ENCODE measurements at regions not wholly inside any gene's neighbourhood (a gene's known extent, or its start where the extent isn't known, plus 50 kb on each side); places are given as distances from the start of the nearest gene placed in this dataset.

DNA sequence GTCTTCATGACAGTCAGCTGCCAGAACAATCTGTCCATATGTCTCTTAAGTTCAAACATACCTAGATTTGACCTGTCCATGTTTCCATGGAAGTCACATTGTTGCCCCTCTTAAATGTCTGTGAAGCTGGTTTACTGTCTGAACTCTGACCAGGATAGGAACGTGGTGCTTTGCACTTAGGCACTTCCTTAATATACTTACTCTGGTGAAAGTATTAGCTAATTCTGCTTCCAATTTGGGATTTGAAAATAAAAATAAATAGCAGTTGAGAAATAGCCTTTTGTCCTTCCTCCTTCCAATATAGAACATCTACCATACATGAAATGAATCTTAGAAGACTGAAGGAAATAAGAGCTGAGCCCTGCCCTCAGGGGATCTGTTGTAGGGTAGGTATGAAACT lies 524.5 kb upstream of the CLINT1 start:
- peaks cover 34% of the 10 kb centered on the region for H3K27me3 Mint-ChIP-seq
- TF ChIP-seq, protein P1, sequence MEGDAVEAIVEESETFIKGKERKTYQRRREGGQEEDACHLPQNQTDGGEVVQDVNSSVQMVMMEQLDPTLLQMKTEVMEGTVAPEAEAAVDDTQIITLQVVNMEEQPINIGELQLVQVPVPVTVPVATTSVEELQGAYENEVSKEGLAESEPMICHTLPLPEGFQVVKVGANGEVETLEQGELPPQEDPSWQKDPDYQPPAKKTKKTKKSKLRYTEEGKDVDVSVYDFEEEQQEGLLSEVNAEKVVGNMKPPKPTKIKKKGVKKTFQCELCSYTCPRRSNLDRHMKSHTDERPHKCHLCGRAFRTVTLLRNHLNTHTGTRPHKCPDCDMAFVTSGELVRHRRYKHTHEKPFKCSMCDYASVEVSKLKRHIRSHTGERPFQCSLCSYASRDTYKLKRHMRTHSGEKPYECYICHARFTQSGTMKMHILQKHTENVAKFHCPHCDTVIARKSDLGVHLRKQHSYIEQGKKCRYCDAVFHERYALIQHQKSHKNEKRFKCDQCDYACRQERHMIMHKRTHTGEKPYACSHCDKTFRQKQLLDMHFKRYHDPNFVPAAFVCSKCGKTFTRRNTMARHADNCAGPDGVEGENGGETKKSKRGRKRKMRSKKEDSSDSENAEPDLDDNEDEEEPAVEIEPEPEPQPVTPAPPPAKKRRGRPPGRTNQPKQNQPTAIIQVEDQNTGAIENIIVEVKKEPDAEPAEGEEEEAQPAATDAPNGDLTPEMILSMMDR (IDR thresholded peaks at IDR 0.05; ENCODE audit: unreplicated experiment): no peak
- H3K9me3 Mint-ChIP-seq (ENCODE audit: low read depth): peaks cover 6% of the 10 kb centered on the region
- H3K4me3 Mint-ChIP-seq (ENCODE audit: low read depth): no peak overlapping the region
- H3K36me3 Mint-ChIP-seq (ENCODE audit: insufficient read depth): no peaks in the 10 kb centered on the region
- peaks cover 16% of the 10 kb centered on the region for H3K4me1 Mint-ChIP-seq (ENCODE audit: low read depth)
- no peak overlapping the region for H3K27ac Mint-ChIP-seq
- no peak for DNase-seq (ENCODE audit: low spot score, unreplicated experiment)

DNA sequence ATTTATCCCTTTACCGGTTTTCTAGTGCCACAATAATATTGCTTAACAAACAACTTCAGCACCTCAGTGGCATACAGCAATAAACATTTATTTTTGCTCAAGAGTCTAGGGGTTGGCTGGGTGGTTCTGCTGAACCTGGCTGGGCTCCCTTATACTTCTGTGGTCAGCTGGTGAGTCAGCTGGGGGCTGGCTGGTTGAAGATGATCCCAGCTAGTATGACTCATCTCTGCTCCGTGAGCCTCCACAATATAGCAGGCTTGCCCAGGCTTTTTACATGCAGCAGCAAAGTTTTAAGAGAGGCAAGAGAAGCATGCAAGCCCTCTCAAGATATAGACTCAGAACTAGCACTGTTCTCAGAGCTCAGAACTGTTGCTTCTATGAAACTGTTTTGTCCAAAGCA lies 523.5 kb upstream of the CLINT1 start:
- TF ChIP-seq, protein P1 (IDR thresholded peaks at IDR 0.05; ENCODE audit: unreplicated experiment): no peak
- no peak for DNase-seq (ENCODE audit: low spot score, unreplicated experiment)
- H3K27me3 Mint-ChIP-seq: peaks cover 29% of the 10 kb centered on the region
- H3K36me3 Mint-ChIP-seq (ENCODE audit: insufficient read depth): no peaks in the 10 kb centered on the region
- peaks cover 9% of the 10 kb centered on the region for H3K9me3 Mint-ChIP-seq (ENCODE audit: low read depth)
- peaks cover 10% of the 10 kb centered on the region for H3K4me1 Mint-ChIP-seq (ENCODE audit: low read depth)
- no peak overlapping the region for H3K27ac Mint-ChIP-seq
- no peak overlapping the region for H3K4me3 Mint-ChIP-seq (ENCODE audit: low read depth)

DNA sequence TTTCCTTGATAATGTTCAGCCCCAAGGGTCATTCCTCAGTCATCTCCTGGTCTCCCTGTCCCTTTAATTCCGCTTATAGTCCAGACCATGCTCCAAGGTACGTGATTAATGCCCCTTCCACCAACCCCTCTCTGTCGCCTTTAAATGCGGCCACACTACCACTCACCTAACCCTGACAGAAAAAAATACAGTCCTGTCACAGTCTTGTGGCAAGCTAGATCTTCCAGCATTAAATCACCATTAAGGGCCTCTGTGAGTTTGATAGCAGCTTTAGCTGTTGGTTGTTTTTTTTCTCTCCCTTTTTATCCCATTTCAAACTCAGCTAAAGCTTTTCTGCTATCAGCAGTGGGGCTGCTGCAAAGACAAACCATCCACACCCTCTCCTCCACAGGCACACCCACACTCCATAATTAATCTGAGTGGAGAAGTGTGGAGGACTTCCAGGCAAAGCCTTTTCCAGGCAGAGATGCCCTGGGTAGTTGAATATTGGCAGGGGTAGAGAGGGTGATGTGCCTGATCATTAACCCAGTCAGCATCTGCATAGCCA lies 522.7 kb upstream of the CLINT1 start:
- peaks cover 7% of the 10 kb centered on the region for H3K4me1 Mint-ChIP-seq (ENCODE audit: low read depth)
- H3K9me3 Mint-ChIP-seq (ENCODE audit: low read depth): peaks cover 11% of the 10 kb centered on the region
- no peak for DNase-seq (ENCODE audit: low spot score, unreplicated experiment)
- no peaks in the 10 kb centered on the region for H3K36me3 Mint-ChIP-seq (ENCODE audit: insufficient read depth)
- TF ChIP-seq, protein P1 (IDR thresholded peaks at IDR 0.05; ENCODE audit: unreplicated experiment): no peak
- no peak overlapping the region for H3K27ac Mint-ChIP-seq
- peaks cover 29% of the 10 kb centered on the region for H3K27me3 Mint-ChIP-seq
- no peak overlapping the region for H3K4me3 Mint-ChIP-seq (ENCODE audit: low read depth)

DNA sequence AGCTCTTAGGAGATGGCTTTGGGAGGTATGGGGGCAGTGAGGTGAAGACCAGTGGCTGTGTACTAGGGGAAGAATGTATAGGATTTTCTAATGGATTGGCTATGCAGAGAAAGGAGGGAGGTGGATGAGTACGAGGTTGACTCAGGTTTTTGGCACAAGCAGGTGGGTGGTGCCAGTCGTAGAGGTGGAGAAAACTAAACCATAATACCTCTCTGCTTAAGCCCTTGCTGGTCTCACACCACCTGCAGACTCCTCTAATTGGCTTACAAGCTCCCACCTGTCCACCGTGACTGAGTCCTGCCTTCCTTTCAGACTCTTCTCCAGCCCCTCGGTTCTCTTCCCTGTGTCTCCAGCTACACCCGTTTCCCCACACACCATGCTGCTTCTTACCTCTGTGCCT lies 521.7 kb upstream of the CLINT1 start:
- no peak for DNase-seq (ENCODE audit: low spot score, unreplicated experiment)
- Mint-ChIP-seq H3K36me3 (ENCODE audit: insufficient read depth) (no peaks in the 10 kb centered on the region), H3K27ac (no peak overlapping the region), H3K27me3 (peaks cover 29% of the 10 kb centered on the region), H3K9me3 (ENCODE audit: low read depth) (peaks cover 11% of the 10 kb centered on the region), H3K4me1 (ENCODE audit: low read depth) (peaks cover 5% of the 10 kb centered on the region), H3K4me3 (ENCODE audit: low read depth) (no peak overlapping the region)
- TF ChIP-seq, protein P1 (IDR thresholded peaks at IDR 0.05; ENCODE audit: unreplicated experiment): no peak

DNA sequence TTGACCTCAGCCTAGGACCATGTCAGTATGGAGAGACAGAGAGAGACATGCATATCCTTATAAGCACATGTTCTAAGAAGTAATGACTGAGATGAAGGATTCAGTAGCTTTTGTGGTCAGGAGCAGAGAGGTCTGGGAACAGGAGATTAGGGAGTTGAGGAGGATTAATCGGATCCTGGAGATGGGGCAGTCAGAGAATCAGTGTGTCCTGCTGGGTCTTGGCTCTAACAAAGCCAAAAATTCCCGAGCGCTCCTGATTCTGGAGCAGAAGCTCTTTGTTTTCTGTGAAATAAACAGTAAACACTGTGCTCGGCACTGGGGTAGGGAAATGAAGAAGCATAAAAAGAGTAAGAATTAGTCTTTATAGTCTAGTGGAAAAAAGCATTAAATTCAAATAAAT lies 520.0 kb upstream of the CLINT1 start:
- H3K27ac Mint-ChIP-seq: no peak overlapping the region
- H3K27me3 Mint-ChIP-seq: peaks cover 35% of the 10 kb centered on the region
- H3K4me1 Mint-ChIP-seq (ENCODE audit: low read depth): peaks cover 5% of the 10 kb centered on the region

More for the DNA sequence above, 520.0 kb upstream of the CLINT1 start:
- TF ChIP-seq, protein P1 (IDR thresholded peaks at IDR 0.05; ENCODE audit: unreplicated experiment): no peak
- H3K36me3 Mint-ChIP-seq (ENCODE audit: insufficient read depth): no peaks in the 10 kb centered on the region
- H3K9me3 Mint-ChIP-seq (ENCODE audit: low read depth): peaks cover 5% of the 10 kb centered on the region
- H3K4me3 Mint-ChIP-seq (ENCODE audit: low read depth): no peak overlapping the region
- no peak for DNase-seq (ENCODE audit: low spot score, unreplicated experiment)
